D721Med (cell line): ENCODE measurements at regions not wholly inside any gene's neighbourhood (a gene's known extent, or its start where the extent isn't known, plus 50 kb on each side); places are given as distances from the start of the nearest gene placed in this dataset.
A peak's percentile ranks its signal among the peaks of the same experiment; 100 is the strongest.

ENCODE experiments used
- DNase-seq: peaks from one replicate; pipeline ENCODE4 v3.0.0; 2011; ENCODE audit warnings: low spot score; ENCODE audit not compliant: insufficient read length
- FAIRE-seq: peaks from 2 replicates; lab custom pipeline; 2011; peaks lifted over from hg19 to GRCh38; lab: Jason Lieb, UNC
- CTCF ChIP-seq: IDR thresholded peaks from 2 replicates; pipeline ENCODE4 v1.5.1; 2012; ENCODE audit warnings: mild to moderate bottlenecking, control low read depth; ENCODE audit not compliant: insufficient read depth; ENCODE audit errors: missing control alignments

GRCh38 chr11:115891581-115891980 is 387.4 kb upstream of the CADM1 start:
- DNase-seq, result no peak
- no peak for TF ChIP-seq CTCF
- FAIRE-seq, result no peak

GRCh38 chr11:115890500-115890899 is 386.3 kb upstream of the CADM1 start:
- DNase-seq (no peak), FAIRE-seq (no peak)
- no peak for TF ChIP-seq CTCF

DNA sequence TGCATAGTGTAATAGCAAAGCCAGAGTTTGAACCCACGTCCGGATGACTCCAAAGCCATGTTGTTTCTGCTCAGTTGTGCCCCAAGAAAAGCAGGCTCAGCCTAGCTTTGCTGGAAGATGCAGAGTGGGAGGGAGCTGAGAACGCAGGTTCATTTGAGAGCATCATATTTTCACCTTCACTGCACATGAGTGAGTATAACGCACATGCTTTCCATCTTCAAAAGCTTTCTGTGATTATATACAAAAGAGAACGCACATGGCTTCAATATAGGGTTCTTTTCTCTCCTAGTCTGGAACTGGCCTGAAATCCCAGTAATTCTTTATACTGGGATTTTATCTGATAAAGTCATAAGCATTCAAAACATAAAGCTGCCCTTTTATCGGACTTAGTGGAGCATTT is 385.5 kb upstream of the CADM1 start:
- TF ChIP-seq CTCF, result no peak
- DNase-seq, result no peak
- no peak for FAIRE-seq

- FAIRE-seq (no peak), DNase-seq (no peak)
- no peak for TF ChIP-seq CTCF
These were observed 383.5 kb upstream of the CADM1 start for GRCh38 chr11:115887727-115888126.

- no peak for DNase-seq
- TF ChIP-seq CTCF, result no peak
- no peak for FAIRE-seq
These were observed 383.1 kb upstream of the CADM1 start for GRCh38 chr11:115887316-115887715.

- DNase-seq (no peak), FAIRE-seq (no peak)
- TF ChIP-seq CTCF, result peak; percentile 31
These were observed 382.2 kb upstream of the CADM1 start for GRCh38 chr11:115886422-115886733.

- DNase-seq, result no peak
- no peak for TF ChIP-seq CTCF
- no peak for FAIRE-seq
These were observed 381.6 kb upstream of the CADM1 start for GRCh38 chr11:115885535-115886421.
